ENCODE measurements at regions not wholly inside any gene's neighbourhood (a gene's known extent, or its start where the extent isn't known, plus 50 kb on each side); places are given as distances from the start of the nearest gene placed in this dataset.
"Not testable (repeated sequence)": the region's sequence is repeated elsewhere in the genome, so short reads cannot be mapped to it uniquely, and the experiment has no call there.

DNA sequence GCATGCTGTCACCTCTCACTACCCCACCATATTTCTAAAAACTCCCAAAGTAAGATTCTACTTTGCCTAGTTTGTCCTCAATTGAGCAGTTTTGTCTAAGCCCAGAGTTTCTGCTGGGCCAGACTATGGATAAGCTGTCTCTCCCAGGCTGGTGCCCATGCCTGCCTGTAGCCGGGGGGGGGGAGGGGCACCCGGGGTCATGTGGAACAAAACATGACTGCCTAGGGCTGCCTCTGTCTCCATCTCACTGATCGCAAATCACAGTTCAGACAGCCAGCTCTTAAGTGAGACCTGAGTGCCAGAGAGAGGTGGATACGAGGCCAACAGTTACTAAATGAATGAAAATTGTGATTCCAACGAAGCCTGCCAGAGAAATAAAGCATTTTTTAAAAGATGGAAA lies 78.8 kb upstream of the RPRML start:
- H3K4me1 Mint-ChIP-seq, result no peaks in the 10 kb centered on the region
- intact Hi-C loops (cut with micrococcal nuclease), result no loop called here
- H3K4me3 Mint-ChIP-seq, result no peak overlapping the region
- no peak overlapping the region for H3K27ac Mint-ChIP-seq
- ChIA-PET CTCF (no interaction called here), POLR2A (no interaction called here)
- TF ChIP-seq CTCF (IDR thresholded peaks at IDR 0.05), result no peak
- DNase-seq, result no peak
- peaks cover 43% of the 10 kb centered on the region for H3K36me3 Mint-ChIP-seq (ENCODE audit: low read depth)
- no peaks in the 10 kb centered on the region for H3K27me3 Mint-ChIP-seq
- ATAC-seq (ENCODE audit: low read depth), result no peak
- no peaks in the 10 kb centered on the region for H3K9me3 Mint-ChIP-seq

DNA sequence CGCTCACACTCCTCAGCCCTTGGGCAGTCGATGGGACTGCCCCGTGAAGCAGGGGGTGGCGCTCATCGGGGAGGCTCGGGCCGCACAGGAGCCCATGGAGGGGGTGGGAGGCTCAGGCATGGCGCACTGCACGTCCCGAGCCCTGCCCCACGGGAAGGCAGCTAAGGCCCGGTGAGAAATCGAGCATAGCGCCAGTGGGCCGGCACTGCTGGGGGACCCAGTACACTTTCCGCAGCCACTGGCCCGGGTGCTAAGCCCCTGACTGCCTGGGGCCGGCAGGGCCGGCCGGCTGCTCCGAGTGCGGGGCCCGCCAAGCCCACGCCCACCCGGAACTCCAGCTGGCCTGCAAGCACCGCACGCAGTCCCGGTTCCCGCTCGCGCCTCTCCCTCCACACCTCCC lies 78.2 kb upstream of the RPRML start:
- POLR2A ChIA-PET; intact Hi-C loops (cut with micrococcal nuclease); DNase-seq; CTCF ChIA-PET; H3K27ac Mint-ChIP-seq; H3K4me3 Mint-ChIP-seq; H3K27me3 Mint-ChIP-seq; ATAC-seq (ENCODE audit: low read depth); H3K4me1 Mint-ChIP-seq; H3K9me3 Mint-ChIP-seq: not testable (repeated sequence)
- peaks cover 46% of the 10 kb centered on the region for H3K36me3 Mint-ChIP-seq (ENCODE audit: low read depth)

- H3K27me3 Mint-ChIP-seq; H3K4me3 Mint-ChIP-seq; CTCF ChIA-PET; H3K4me1 Mint-ChIP-seq; H3K27ac Mint-ChIP-seq; DNase-seq; POLR2A ChIA-PET; ATAC-seq (ENCODE audit: low read depth); intact Hi-C loops (cut with micrococcal nuclease); H3K9me3 Mint-ChIP-seq: not testable (repeated sequence)
- H3K36me3 Mint-ChIP-seq (ENCODE audit: low read depth), result peaks cover 48% of the 10 kb centered on the region
Measured at GRCh38 chr17:47056687-47057086, 77.6 kb upstream of the RPRML start.

All from activated B cell treated with CpG ODN at 0.5 μM for 24 hours (primary cell).